Astrocyte of the spinal cord (primary cell): ENCODE measurements at regions not wholly inside any gene's neighbourhood (a gene's known extent, or its start where the extent isn't known, plus 50 kb on each side); places are given as distances from the start of the nearest gene placed in this dataset.

Experiments
- DNase-seq: peaks from one replicate; pipeline ENCODE4 v3.0.0; 2011; ENCODE audit warnings: low read depth, low spot score
- H3K4me3 ChIP-seq: 2 replicates; pipeline ENCODE4 v1.5.1; 2011; ENCODE audit warnings: low read depth, mild to moderate bottlenecking, low read length, moderate library complexity
- CTCF ChIP-seq: IDR thresholded peaks from 2 replicates; pipeline ENCODE4 v1.5.1; 2012; ENCODE audit warnings: low read depth, mild to moderate bottlenecking, low read length, inconsistent platforms
- in situ Hi-C: cut with HindIII; loops from 2 replicates; pipeline ENCODE4 v1.10.0; 2017; ENCODE audit warnings: low sequenced_read_pairs

GRCh38 chr5:148905541-148905940 lies 79.1 kb downstream of the ADRB2 start:
- in situ Hi-C loops = no loop called here
- no peak for TF ChIP-seq CTCF
- no peak for DNase-seq
- H3K4me3 ChIP-seq = no peak overlapping the region

GRCh38 chr5:148906968-148907367 lies 80.6 kb downstream of the ADRB2 start:
- in situ Hi-C loops = no loop called here
- no peak for TF ChIP-seq CTCF

GRCh38 chr5:148909040-148909439 lies 82.6 kb downstream of the ADRB2 start:
- no peak overlapping the region for H3K4me3 ChIP-seq
- in situ Hi-C loops = no loop called here
- TF ChIP-seq CTCF = no peak
- peak; percentile 23 for DNase-seq

More at GRCh38 chr5:148906968-148907367, 80.6 kb downstream of the ADRB2 start:
- no peak overlapping the region for H3K4me3 ChIP-seq
- DNase-seq = no peak

- no peak for DNase-seq
- in situ Hi-C loops = no loop called here
Observed at GRCh38 chr5:148909766-148910165, 83.4 kb downstream of the ADRB2 start.

GRCh38 chr5:148910216-148910615 lies 83.8 kb downstream of the ADRB2 start:
- TF ChIP-seq CTCF = no peak
- DNase-seq = no peak
- in situ Hi-C loops = no loop called here
- H3K4me3 ChIP-seq = no peak overlapping the region

More at GRCh38 chr5:148909766-148910165, 83.4 kb downstream of the ADRB2 start:
- no peak overlapping the region for H3K4me3 ChIP-seq
- TF ChIP-seq CTCF = no peak

- in situ Hi-C loops = no loop called here
- DNase-seq = peak; percentile 54
- TF ChIP-seq CTCF = no peak
- H3K4me3 ChIP-seq = no peak overlapping the region
Observed at GRCh38 chr5:148910686-148911361, 84.4 kb downstream of the ADRB2 start.
